ENCODE measurements at regions not wholly inside any gene's neighbourhood (a gene's known extent, or its start where the extent isn't known, plus 50 kb on each side); places are given as distances from the start of the nearest gene placed in this dataset.

DNA sequence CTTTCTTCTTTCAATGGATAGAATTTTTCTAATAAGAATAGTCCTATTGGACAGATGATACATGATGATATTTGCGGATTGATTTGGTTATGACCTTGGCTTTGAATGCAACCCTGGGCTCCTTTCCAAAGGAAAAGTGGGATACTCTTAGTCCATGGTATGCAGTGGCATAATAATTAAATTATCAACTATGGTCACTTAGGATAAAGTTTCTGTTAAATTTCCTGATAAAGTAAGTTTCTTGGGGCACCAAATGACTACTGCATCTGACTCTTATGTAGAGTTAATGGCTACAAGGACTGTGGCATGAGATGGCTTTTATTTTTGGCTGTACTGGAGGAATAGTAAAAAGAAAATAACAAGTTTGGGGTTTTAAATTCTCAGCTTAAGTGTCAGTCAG is 126.7 kb downstream of the QPCT start:
- no peak for DNase-seq (ENCODE audit: low read depth in 4 of 4, low spot score in 2 of 4)

DNA sequence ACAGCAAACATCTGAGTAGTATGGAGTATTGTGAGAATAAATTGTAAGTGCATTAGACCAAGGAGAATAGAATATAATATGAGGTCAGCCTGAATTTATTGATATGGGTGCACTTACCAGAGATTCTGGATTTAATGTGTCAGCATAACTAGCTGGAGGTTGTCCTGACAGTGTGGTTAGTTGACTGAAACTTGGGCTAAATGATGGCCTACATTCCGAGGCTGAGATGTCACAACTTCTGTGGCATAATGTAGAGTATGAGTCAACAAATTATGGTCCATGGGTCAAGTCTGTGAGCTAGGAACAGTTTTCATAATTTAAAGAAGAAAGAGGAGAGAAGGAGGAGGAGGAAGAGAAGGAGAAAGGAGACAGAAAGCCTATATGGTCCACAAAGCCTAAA is 127.6 kb downstream of the QPCT start:
- DNase-seq (ENCODE audit: low read depth in 4 of 4, low spot score in 2 of 4) = no peak

DNA sequence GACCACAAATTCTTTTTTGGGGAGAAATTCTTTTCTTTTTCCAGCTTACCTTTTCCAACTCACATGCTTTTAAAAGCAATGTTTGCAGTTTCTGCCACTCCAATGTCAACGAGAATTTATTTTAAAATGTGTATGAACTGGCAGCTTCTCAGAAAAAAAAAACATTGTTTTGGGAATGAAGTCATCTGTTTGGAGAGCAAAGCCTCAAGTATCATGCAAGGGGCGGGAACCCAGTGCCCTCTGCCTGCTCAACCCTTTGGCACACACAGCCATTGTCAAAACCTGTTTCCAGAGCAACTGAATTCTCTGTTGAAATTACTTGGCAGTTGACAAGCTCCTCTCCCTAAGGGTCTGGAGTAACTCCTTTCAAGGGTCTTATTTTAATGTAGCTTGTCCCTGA is 128.5 kb downstream of the QPCT start:
- no peak for DNase-seq (ENCODE audit: low read depth in 4 of 4, low spot score in 2 of 4)

DNA sequence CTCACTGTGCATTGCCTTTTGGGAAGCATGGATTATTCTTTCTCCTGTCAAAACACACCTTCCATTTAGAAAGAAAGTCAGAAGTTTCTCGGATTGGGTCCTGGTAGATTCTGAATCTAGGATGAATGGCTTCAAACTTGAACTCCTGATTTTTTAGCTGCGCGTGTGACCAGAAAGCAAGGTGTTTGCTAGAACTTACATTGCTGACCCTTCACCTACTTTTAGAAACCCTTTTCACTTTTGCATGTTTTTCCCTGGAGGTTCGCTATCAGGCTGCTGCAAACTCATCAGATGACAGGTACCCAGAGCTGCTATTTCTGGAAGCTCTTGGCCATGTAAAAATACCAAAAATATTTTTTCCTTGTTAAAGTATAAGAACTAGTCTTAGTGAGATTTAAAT is 132.0 kb downstream of the QPCT start:
- no peak for DNase-seq (ENCODE audit: low read depth in 4 of 4, low spot score in 2 of 4)

DNA sequence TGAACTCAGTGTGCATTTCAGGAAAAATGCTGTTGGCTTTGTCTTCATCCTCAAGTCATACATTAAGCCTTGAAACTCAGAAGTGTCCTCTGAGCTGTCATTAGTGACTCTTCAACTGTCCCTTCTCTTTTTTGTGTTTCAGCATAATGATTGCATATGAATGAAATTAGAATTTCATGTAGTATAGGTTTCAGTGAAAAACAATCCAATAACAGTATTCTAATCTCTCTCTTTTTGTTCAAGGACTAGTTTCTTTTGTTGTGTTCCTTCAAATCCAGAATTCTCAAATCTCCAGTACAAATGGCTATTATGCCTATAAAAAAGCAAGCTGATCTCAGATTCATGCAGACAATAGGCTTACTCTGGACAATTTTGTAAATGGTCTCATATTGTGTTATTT is 133.5 kb downstream of the QPCT start:
- no peak for DNase-seq (ENCODE audit: low read depth in 4 of 4, low spot score in 2 of 4)

DNA sequence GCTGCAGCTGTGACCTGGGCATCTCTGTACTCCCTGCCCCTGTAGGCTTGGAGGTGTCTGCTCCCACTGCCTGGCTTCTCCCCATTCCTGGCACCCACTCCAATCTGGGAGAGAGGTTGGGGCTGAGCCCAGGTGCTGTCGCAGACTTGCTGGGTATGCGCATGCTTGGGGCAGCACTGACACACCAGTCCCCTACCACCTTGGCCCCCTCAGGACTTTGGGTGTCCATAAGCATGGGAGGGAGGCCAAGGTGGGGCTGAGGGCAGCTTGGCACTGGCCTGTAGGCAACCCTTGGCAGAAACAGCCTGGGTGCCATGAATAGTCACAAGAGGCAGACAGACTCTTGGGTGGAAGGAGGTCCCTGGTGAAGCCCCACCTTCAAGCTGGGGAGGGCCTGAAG is 136.8 kb downstream of the QPCT start:
- DNase-seq (ENCODE audit: low read depth in 4 of 4, low spot score in 2 of 4) = no peak

DNA sequence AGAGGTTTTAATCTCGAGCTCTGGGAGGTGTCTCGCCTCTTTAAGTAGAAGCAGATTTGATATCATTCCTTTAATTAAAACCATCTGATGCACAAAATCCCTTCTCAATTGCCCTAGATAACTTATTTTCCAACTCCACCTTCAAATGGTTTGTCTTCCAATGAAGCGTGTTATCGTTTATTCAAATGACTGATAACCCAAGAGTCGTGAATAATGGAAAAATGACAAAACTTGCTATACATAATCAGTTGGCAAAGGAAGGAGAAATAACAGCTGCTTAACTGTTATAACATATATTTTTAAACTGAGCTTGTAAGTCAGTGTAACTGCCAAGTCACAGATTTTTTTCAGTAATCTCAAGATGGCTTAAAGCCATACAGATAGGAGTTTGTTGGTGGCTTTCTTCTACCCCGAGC is 144.6 kb downstream of the QPCT start:
- no peak for DNase-seq (ENCODE audit: low read depth in 4 of 4, low spot score in 2 of 4)

DNA sequence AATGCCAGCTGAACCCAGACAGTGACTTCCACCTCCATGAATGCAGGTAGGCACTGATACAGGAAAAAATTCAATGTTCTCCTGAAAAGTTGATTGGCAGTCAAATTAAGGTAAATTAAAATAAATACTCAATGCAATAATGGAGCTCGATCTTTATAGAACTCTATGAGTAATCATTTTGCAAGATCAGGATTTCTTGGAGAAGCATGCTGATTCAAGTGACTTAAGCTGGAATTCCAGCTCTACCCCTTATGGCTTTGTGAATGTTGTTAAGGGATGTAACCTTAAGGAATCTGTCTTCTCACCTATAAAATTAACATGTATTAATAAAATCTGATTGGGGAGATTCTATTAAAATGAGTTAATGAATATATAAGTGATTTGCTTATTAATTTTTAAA is 145.1 kb downstream of the QPCT start:
- no peak for DNase-seq (ENCODE audit: low read depth in 4 of 4, low spot score in 2 of 4)

DNA sequence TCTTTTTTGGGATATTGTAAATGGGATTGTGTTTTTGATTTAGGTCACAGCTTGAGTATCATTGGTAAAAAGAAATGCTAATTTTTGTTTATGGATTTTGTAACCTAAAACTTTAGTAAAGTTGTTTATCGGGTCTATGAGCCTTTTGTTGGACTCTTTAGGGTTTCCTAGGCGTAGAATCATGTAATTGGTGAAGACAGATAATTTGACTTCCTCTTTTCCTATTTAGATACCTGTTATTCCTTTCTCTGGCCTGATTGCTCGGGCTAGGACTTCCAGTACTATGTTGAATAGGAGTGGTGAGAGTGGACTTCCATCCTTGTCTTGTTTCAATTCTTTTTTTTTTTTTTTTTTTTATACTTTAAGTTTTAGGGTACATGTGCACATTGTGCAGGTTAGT is 149.0 kb downstream of the QPCT start:
- DNase-seq (ENCODE audit: low read depth in 4 of 4, low spot score in 2 of 4) = no peak

DNA sequence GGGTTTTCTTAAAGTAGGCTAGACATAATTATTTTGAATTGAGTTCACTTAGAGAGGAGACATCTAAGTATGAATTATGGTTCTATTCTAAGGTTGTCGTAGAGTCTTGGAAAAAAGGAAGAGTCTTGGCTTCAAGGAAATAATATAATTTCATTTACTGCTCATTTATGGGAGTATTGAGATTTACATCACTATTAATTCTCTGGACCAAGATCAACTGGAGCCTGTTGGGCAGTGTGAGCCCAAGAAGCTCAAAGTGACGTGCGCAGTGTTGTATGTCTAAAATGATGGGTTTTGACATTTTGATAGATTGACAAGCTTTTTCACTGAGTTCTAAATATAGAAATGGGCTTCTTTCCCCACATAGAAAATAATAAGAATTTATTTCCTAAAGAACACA is 154.7 kb downstream of the QPCT start:
- DNase-seq (ENCODE audit: low read depth in 4 of 4, low spot score in 2 of 4) = no peak

DNA sequence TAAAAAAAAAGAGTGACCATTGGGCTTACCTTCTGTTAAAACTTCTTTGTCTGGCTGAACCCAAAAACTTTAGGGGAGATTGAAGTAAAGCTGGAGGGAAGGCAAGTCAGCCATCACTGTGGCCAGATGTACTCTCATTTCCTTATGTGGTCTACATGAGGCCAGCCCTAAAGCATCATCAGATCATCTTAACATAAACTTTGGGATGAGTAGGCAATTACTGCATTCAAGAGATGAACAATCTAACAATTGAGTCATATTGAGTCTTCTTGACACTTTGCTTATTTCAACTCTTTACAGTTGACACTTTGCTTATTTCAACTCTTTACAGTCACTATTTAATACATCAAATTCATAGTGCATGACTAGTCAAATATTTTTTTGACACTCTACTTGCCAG is 155.6 kb downstream of the QPCT start:
- DNase-seq (ENCODE audit: low read depth in 4 of 4, low spot score in 2 of 4) = no peak

DNA sequence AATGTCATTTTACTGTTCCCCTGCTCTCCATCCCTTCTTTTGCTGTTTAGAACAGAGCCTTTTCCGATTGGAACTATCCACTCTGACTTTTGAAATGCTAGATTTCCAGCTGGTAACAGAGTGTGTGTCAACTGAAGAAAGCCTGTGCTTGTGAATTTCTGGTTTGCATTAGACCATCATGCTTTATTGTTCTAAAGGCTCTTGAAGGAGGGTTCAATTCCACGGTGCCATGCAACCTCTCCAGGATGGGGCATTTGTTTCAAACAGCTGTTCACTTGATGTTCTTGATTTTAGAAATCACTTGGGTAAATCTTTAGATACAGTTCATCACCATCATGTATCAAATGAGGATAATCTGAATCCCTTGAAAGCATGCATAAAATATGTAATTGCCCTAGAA is 156.7 kb downstream of the QPCT start:
- DNase-seq (ENCODE audit: low read depth in 4 of 4, low spot score in 2 of 4) = no peak

DNA sequence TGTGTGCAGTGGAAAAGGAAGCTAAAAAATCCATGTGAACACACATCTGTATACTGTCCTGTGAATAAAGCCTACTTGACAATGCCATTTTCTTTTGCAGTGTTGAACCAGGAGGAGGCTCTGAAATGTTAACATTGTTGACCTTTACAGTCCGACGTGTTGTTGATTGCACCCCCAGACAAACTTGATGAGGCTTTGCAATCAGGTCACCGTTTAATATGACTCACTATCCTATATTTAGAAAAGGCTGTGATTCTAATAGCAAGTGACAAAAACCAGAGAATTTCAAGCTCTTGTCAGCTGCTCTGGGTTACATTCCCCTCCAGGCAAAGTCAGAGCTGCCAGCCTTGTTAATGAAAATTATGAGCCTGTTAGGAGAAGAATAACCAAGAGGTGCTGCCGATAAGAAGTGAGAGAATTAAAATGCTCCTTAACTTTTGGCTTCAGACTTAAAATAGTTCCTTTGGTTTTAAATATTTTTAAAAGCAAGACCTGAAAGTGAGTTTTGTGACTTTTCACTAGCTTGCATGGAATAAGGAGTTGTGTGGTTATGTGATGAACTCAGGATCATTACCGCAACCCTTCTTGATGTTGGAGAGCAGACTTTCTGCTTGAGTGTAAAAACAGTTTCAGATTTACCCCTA is 162.1 kb downstream of the QPCT start:
- DNase-seq (ENCODE audit: low read depth in 4 of 4, low spot score in 2 of 4) = no peak

DNA sequence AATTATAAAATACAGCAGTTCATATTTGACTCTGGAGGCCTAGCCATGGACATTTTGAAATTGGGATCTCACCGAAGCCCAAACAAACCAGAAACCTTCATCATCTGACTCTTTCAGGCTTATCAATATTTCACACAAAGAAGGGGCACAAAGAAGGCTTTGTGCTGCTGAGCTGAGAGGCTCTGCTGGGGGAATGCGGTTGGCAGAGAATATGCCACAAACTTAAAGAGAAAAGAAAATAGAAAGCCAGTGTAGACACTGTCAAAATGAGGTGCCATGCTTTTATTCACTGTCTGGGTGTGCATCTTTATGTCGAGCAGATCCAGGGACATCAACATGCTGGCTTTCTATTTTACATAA is 162.6 kb downstream of the QPCT start:
- no peak for DNase-seq (ENCODE audit: low read depth in 4 of 4, low spot score in 2 of 4)

DNA sequence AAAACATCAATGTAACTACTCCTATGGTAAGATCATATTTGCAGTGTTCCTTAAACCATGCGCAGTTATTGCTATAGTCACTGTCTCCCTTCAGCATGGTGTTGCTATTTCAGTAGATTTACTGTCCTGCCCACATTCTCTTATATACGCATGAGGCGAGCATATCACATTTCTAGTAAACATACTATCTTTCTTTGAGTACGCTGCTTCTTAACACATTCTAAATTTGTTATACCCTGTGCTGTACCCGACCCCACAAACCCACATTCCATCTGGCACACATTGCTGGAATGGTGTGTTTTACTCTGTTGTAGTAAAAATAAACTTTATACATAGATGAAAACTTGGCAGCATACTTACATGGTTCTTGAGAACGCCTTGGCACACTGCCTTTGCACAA is 163.3 kb downstream of the QPCT start:
- DNase-seq (ENCODE audit: low read depth in 4 of 4, low spot score in 2 of 4) = no peak

DNA sequence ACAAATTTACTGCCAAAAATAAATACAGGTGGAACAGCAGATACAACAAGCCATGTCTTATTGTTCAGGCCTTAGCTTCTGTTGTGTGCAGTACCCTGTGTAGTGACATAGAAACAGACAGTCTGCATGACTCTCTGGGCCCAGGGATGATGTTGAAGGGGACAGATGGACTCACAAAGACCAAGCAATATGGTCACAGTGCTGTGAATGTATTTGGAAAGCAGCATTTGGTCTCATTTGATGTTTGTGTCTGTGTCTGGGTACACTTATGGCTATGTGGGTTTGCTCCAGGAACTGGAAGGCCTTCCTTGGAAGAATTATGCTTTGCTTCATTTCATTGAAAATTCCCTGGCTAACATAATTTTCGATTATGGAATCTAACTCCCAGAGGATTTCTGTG is 158.5 kb downstream of the CDC42EP3 start:
- no peak for DNase-seq (ENCODE audit: low read depth in 4 of 4, low spot score in 2 of 4)

DNA sequence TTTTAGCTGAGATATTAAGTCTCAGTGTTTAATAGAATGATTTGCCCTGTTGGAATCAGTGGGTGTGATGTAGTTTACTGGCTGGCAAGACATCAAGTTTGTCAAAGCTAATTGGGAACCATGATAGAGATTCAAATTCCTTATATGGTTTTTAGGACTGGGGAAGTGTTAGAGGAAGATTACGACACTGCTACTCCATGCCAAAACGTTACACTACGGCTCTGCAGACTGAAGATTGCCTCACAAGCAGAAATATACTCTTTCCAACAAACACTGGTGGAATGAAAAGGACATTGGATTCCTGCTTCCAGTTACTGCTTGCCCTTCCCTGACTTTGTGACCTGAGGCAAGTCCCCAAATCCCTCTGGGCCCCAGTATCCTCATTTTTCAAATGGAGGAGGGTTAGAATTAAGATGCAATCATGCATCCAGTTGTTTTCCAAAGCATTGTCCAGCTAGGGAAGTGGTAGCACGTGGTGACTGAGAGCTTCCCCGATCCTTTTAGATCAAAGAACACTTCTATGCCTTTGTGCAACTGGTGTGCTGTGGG is 147.6 kb downstream of the CDC42EP3 start:
- peak in 2 of 4 donors; percentile 23 to 40 for DNase-seq (ENCODE audit: low read depth in 4 of 4, low spot score in 2 of 4)

DNA sequence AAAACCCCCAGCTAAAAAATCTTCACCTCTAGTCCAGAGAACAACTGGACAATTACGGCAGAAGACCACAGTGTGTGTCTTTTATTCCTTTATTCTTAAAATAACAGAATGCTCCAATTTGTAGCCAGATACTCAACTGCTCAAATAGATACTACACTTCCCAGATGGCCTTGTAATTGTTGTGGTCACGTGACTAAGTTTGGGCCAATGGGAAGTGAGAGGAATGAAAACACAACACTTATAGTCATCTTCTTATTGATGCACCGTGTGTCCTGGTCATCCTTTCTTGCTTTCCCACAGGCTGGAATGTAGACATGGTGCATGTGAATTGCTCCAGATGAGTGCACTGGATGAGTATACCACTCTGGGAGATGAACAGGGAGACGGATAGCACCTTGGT is 145.1 kb downstream of the CDC42EP3 start:
- DNase-seq (ENCODE audit: low read depth in 4 of 4, low spot score in 2 of 4) = no peak

DNA sequence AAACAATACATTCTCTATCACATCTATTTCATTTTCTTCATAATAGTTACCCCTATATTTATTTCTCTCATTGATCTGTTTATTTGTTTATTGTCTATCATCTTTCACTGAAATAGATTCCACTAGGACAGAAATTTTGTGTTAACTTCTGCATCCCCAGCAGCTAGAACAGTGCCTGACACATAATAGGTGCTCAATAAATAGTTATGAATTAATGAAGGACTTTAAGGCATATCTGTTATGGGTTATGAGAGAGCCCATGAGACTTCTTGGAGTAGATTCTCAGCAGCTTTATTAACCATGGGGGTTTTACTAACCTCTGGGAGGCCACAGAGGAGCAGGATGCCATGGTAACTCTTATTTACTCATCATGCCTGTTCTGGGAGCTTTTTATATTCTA is 144.6 kb downstream of the CDC42EP3 start:
- no peak for DNase-seq (ENCODE audit: low read depth in 4 of 4, low spot score in 2 of 4)

DNA sequence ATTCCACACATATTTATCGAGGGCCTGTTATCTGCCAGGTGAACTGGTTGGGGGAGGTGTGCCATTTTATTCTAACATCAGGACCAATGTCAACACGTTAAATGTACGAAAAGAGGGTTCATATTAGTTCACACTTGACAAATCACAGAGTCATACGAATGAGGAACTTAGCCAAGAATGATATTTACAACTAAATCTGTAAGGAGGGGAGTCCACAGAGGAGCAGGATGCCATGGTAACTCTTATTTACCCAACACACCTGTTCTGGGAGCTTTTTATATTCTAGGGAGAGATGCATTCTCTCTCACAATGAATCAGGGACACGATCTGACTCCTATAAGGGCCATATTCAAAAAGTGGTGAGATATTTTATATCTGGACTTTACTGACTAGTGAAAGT is 144.1 kb downstream of the CDC42EP3 start:
- DNase-seq (ENCODE audit: low read depth in 4 of 4, low spot score in 2 of 4) = no peak

DNA sequence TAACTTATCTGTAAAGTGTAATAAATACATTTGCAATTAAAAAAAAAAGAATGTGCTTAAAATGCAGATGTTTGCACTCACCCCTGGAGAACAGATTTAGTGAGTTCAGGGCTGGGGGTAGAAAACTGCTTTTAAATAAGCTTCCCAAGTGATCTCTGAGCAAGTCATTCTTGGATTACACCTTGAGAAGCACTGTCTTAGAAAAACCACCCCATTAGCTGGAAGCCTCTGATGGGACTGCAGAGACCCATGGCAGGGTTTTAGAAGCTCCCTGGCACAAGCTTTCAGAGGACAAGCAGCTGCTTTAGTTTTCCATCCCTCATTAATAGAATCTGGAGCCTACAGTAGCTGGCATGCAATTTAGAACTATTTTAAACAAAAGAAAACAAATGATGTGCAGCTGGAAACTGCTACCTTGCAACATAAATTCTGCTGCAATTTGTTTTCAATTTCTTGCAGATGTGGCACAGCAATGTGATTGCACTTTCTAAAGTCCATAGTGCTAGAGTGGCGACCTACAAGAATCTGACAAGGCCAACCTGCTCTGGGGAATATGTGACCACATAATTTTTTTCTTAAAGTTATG is 141.5 kb downstream of the CDC42EP3 start:
- no peak for DNase-seq (ENCODE audit: low read depth in 4 of 4, low spot score in 2 of 4)

DNA sequence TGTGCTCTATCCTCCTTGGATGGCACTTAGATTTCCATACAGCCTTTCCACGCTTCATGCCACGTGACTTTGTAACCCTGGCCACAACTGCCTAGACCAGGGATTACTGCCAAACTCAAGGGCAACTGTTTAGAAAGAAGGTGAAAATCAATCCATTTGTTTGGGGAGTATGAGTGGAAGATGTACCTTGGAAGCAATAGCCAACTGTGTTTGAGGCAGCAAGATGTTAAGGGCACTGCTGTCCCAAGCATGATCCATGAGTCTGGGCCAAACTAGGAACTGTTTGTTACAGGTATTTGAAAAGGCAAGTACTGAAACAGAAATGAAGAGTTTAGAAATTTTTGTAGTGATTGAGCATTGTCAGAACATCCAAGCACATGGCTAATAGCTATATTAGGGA is 138.9 kb downstream of the CDC42EP3 start:
- DNase-seq (ENCODE audit: low read depth in 4 of 4, low spot score in 2 of 4) = no peak

DNA sequence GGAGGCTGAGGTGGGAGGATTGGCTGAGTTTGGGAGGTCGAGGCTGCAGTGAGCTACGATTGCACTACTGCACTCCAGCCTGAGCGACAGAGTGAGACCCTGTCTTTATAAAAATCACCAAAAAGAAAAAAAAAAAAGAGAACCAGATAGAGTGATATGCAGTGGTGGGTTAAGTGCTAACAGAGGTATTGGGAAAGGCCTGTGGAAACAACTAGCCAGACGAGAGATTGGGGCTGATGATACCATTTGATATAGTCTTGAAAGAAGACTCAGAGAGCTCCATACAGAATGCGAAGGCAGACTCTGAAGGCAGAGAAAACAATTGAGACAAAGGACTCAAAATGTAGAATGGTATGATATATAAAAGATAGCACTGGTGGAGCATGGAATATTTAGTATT is 134.1 kb downstream of the CDC42EP3 start:
- no peak for DNase-seq (ENCODE audit: low read depth in 4 of 4, low spot score in 2 of 4)

All from left renal cortex interstitium (tissue), 4 donors.